KMS-11 (cell line): ENCODE measurements at regions not wholly inside any gene's neighbourhood (a gene's known extent, or its start where the extent isn't known, plus 50 kb on each side); places are given as distances from the start of the nearest gene placed in this dataset.

Experiments used
- H2AFZ ChIP-seq: fragments of 200-600 bp; sonication (generic); 2 replicates; pipeline ENCODE4 v1.6.1; 2016; ENCODE audit warnings: antibody characterized with exemption, mixed run types, low read depth
- H3K27ac ChIP-seq: fragments of 200-600 bp; sonication (generic); 2 replicates; pipeline ENCODE4 v1.6.1; 2016; ENCODE audit warnings: mild to moderate bottlenecking, mixed run types
- H3K27me3 ChIP-seq: fragments of 200-600 bp; sonication (generic); 2 replicates; pipeline ENCODE4 v1.6.1; 2017; ENCODE audit warnings: mild to moderate bottlenecking, low read depth, mixed run types, moderate library complexity; ENCODE audit not compliant: insufficient read depth
- H3K36me3 ChIP-seq: fragments of 200-600 bp; sonication (generic); 2 replicates; pipeline ENCODE4 v1.6.1; 2017; ENCODE audit warnings: mild to moderate bottlenecking, mixed run types; ENCODE audit not compliant: insufficient read depth
- H3K4me1 ChIP-seq: fragments of 200-600 bp; sonication (generic); 2 replicates; pipeline ENCODE4 v1.6.1; 2016; ENCODE audit warnings: mild to moderate bottlenecking, low read depth, mixed run types; ENCODE audit not compliant: poor library complexity, severe bottlenecking
- H3K4me2 ChIP-seq: fragments of 200-600 bp; sonication (generic); 2 replicates; pipeline ENCODE4 v1.7.0; 2016; ENCODE audit warnings: mild to moderate bottlenecking, mixed run types
- H3K4me3 ChIP-seq: fragments of 200-600 bp; sonication (generic); IDR thresholded peaks from 2 replicates; pipeline ENCODE4 v1.6.1; 2017; ENCODE audit warnings: low read depth, low read length, mixed read lengths; ENCODE audit not compliant: insufficient read depth
- H3K79me2 ChIP-seq: fragments of 200-600 bp; sonication (generic); 2 replicates; pipeline ENCODE4 v1.6.1; 2016; ENCODE audit warnings: low read depth, mixed run types; ENCODE audit not compliant: insufficient read depth
- H3K9ac ChIP-seq: fragments of 200-600 bp; sonication (generic); 2 replicates; pipeline ENCODE4 v1.6.1; 2016; ENCODE audit warnings: mild to moderate bottlenecking, mixed run types
- H4K20me1 ChIP-seq: fragments of 200-600 bp; sonication (generic); 2 replicates; pipeline ENCODE4 v1.6.1; 2016; ENCODE audit warnings: mild to moderate bottlenecking, mixed run types; ENCODE audit not compliant: insufficient read depth
- TF ChIP-seq, protein P1 (sequence below): fragments of 200-600 bp; sonication (generic); conservative IDR thresholded peaks from 2 replicates; pipeline ENCODE4 v1.6.1; 2017; ENCODE audit warnings: low read depth, mild to moderate bottlenecking, antibody characterized with exemption, low read length, moderate library complexity, mixed read lengths

- Histone ChIP-seq H3K4me2 (no peak overlapping the region), H3K9ac (no peak overlapping the region), H3K27ac (no peak overlapping the region), H3K4me1 (peaks cover 21% of the 10 kb centered on the region), H3K79me2 (no peaks in the 10 kb centered on the region), H4K20me1 (no peaks in the 10 kb centered on the region), H2AFZ (no peak overlapping the region), H3K4me3 (no peak overlapping the region), H3K27me3 (no peaks in the 10 kb centered on the region), H3K36me3 (no peaks in the 10 kb centered on the region)
- TF ChIP-seq, protein P1, sequence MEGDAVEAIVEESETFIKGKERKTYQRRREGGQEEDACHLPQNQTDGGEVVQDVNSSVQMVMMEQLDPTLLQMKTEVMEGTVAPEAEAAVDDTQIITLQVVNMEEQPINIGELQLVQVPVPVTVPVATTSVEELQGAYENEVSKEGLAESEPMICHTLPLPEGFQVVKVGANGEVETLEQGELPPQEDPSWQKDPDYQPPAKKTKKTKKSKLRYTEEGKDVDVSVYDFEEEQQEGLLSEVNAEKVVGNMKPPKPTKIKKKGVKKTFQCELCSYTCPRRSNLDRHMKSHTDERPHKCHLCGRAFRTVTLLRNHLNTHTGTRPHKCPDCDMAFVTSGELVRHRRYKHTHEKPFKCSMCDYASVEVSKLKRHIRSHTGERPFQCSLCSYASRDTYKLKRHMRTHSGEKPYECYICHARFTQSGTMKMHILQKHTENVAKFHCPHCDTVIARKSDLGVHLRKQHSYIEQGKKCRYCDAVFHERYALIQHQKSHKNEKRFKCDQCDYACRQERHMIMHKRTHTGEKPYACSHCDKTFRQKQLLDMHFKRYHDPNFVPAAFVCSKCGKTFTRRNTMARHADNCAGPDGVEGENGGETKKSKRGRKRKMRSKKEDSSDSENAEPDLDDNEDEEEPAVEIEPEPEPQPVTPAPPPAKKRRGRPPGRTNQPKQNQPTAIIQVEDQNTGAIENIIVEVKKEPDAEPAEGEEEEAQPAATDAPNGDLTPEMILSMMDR = no peak
Observed at GRCh38 chr6:139486476-139486799, 112.0 kb upstream of the CITED2 start.

GRCh38 chr6:139485742-139486475, 111.5 kb upstream of the CITED2 start:
- H4K20me1 ChIP-seq = no peaks in the 10 kb centered on the region
- H2AFZ ChIP-seq = no peak overlapping the region
- no peaks in the 10 kb centered on the region for H3K36me3 ChIP-seq
- peaks cover 22% of the 10 kb centered on the region for H3K4me1 ChIP-seq
- H3K79me2 ChIP-seq = no peaks in the 10 kb centered on the region
- no peak overlapping the region for H3K9ac ChIP-seq
- no peak overlapping the region for H3K4me3 ChIP-seq
- no peak overlapping the region for H3K27ac ChIP-seq
- TF ChIP-seq, protein P1 = no peak
- H3K4me2 ChIP-seq = no peak overlapping the region
- no peaks in the 10 kb centered on the region for H3K27me3 ChIP-seq

DNA sequence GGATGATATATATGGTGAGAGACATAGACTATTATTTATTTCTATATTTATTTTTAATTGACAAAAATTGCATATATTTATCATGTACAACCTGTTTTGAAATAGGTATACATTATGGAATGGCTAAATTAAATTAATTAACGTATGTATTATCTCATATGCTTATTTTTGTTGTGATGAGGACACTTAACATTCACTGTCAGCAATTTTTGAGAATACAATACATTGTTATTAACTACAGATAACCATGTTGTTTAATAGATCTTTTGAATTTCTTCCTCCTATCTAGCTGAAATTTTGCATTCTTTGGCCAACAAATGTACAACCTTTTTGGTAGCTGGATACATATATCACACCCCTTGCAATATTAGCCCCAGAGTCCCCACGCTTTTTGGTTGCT, 110.7 kb upstream of the CITED2 start:
- H2AFZ ChIP-seq = no peak overlapping the region
- H3K4me3 ChIP-seq = no peak overlapping the region
- no peak overlapping the region for H3K9ac ChIP-seq
- H3K27ac ChIP-seq = no peak overlapping the region
- no peaks in the 10 kb centered on the region for H3K27me3 ChIP-seq
- H3K4me1 ChIP-seq = peaks cover 25% of the 10 kb centered on the region
- no peak overlapping the region for H3K4me2 ChIP-seq
- TF ChIP-seq, protein P1 = no peak
- H3K36me3 ChIP-seq = no peaks in the 10 kb centered on the region
- H4K20me1 ChIP-seq = no peaks in the 10 kb centered on the region
- H3K79me2 ChIP-seq = no peaks in the 10 kb centered on the region

DNA sequence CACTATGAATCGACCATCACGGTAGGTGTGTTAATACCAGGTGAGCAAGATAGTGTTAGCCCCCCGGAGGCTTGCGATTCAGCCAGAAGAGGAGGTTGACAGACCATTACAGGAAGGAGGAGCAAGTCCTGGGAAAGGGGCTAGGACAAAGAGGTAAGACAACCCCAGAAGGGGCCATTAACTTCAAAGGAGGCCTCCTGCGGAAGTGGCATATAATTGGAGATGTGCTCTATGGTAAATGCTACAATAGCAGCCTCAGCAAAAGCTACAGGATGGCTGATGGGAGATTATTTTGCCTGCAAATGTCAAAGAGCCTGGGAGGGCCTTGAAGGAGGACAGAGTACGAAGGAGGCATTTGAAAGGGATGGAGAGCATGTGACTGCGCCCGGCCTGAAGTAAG, 108.6 kb upstream of the CITED2 start:
- H3K79me2 ChIP-seq = no peaks in the 10 kb centered on the region
- peaks cover 31% of the 10 kb centered on the region for H3K4me1 ChIP-seq
- H2AFZ ChIP-seq = no peak overlapping the region
- TF ChIP-seq, protein P1 = no peak
- no peak overlapping the region for H3K4me3 ChIP-seq
- no peak overlapping the region for H3K9ac ChIP-seq
- H3K27ac ChIP-seq = peak overlapping the region; percentile 70; the same call in 1 of the 2 replicates
- H3K36me3 ChIP-seq = no peaks in the 10 kb centered on the region
- no peaks in the 10 kb centered on the region for H3K27me3 ChIP-seq
- H4K20me1 ChIP-seq = no peaks in the 10 kb centered on the region
- peak overlapping the region; percentile 96; the same call in 1 of the 2 replicates for H3K4me2 ChIP-seq
